ENCODE measurements at regions not wholly inside any gene's neighbourhood (a gene's known extent, or its start where the extent isn't known, plus 50 kb on each side); places are given as distances from the start of the nearest gene placed in this dataset.

DNA sequence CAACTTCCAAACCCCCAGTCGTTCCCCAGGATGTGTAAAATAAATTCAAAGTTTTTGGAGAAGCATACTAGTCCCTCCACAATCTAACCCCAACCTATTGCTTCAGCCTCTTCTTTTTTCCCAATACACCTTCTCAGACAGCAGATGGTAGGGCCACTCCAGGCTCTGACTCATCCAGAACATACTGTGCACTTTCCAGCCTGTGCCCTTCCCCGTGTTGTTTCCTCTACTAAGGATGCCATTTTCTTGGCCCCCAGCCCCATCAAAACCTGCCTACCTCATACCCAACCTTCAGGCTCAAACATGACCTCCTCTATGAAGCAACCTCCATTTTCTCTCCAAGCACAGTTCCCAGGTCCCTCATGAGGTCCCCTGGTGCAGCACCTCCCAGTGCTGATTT lies 669.3 kb downstream of the BCL11A start:
- WGBS, 2 donors: 70 to 74% methylated on average over 2 of the region's 2 CpGs
- Histone ChIP-seq H3K36me3 (replicated peaks in 1 of 2; ENCODE audit: insufficient read depth in 1 of 2, low read depth in 2 of 2) (no peaks in the 10 kb centered on the region), H3K27me3 (no peaks in the 10 kb centered on the region), H3K4me1 (peaks cover 20% of the 10 kb centered on the region), H3K9me3 (no peaks in the 10 kb centered on the region), H3K4me3 (no peak overlapping the region), H3K27ac (no peak overlapping the region)
- DNase-seq (no peak), ATAC-seq (no peak)
- TF ChIP-seq POLR2A (IDR thresholded peaks at IDR 0.05): no peak
- TF ChIP-seq, protein P1, sequence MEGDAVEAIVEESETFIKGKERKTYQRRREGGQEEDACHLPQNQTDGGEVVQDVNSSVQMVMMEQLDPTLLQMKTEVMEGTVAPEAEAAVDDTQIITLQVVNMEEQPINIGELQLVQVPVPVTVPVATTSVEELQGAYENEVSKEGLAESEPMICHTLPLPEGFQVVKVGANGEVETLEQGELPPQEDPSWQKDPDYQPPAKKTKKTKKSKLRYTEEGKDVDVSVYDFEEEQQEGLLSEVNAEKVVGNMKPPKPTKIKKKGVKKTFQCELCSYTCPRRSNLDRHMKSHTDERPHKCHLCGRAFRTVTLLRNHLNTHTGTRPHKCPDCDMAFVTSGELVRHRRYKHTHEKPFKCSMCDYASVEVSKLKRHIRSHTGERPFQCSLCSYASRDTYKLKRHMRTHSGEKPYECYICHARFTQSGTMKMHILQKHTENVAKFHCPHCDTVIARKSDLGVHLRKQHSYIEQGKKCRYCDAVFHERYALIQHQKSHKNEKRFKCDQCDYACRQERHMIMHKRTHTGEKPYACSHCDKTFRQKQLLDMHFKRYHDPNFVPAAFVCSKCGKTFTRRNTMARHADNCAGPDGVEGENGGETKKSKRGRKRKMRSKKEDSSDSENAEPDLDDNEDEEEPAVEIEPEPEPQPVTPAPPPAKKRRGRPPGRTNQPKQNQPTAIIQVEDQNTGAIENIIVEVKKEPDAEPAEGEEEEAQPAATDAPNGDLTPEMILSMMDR (IDR thresholded peaks at IDR 0.05): no peak
- intact Hi-C loops (cut with DNase I): no loop called here

DNA sequence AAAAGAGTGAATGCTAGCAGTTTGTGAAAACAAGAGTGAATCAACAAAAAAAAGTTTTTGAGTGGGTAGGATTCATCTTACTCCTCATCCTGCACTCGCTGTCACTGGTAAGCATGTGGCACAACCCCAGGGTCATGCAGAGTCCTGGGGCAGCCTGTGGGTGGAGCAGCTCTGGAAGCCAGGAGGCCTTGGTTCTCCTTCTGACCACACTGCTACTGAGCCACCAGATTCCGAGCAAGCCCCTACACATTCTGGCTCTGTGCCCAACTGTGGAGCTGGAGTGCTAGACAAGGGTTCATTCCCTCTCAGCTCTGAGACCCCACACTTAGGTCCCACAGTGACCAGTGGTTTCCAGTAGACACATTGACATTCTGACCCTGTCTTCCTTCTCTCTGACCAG lies 670.6 kb downstream of the BCL11A start:
- 91 to 92% methylated on average over 2 of the region's 2 CpGs for WGBS, 2 donors
- Histone ChIP-seq H3K27ac (no peak overlapping the region), H3K4me1 (peaks cover 11% of the 10 kb centered on the region), H3K9me3 (no peaks in the 10 kb centered on the region), H3K27me3 (no peaks in the 10 kb centered on the region), H3K4me3 (no peak overlapping the region), H3K36me3 (replicated peaks in 1 of 2; ENCODE audit: insufficient read depth in 1 of 2, low read depth in 2 of 2) (no peaks in the 10 kb centered on the region)
- ATAC-seq: no peak
- intact Hi-C loops (cut with DNase I): no loop called here
- TF ChIP-seq, protein P1 (IDR thresholded peaks at IDR 0.05): no peak
- no peak for TF ChIP-seq POLR2A (IDR thresholded peaks at IDR 0.05)
- no peak for DNase-seq

DNA sequence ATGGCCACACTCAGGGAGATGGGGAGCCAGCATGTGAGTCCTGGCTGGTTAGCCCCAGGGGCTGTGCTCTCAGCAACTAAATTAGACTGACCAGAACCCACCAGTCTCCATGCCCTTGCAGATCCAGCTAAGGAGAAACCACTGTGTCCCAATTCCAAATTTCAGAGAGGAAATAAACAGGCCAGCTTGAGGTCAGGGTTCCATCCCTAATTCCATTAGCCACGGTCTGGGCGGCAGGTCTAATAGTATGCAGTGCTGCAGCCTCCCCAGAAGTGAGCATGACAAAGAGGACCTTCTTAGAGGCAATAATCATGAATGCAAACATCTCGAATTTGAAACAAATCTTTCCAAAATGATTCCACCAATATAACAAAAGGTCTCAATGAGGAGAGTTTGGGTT lies 671.2 kb downstream of the BCL11A start:
- Histone ChIP-seq H3K27ac (no peak overlapping the region), H3K27me3 (no peaks in the 10 kb centered on the region), H3K9me3 (no peaks in the 10 kb centered on the region), H3K36me3 (replicated peaks in 1 of 2; ENCODE audit: insufficient read depth in 1 of 2, low read depth in 2 of 2) (no peaks in the 10 kb centered on the region), H3K4me1 (peaks cover 5% of the 10 kb centered on the region), H3K4me3 (no peak overlapping the region)
- 76 to 86% methylated on average over 3 of the region's 3 CpGs for WGBS, 2 donors
- TF ChIP-seq POLR2A (IDR thresholded peaks at IDR 0.05): no peak
- TF ChIP-seq, protein P1 (IDR thresholded peaks at IDR 0.05): no peak
- ATAC-seq: no peak
- intact Hi-C loops (cut with DNase I): no loop called here
- DNase-seq: no peak

- no peaks in the 10 kb centered on the region for H3K9me3 ChIP-seq
- DNase-seq (no peak), ATAC-seq (no peak)
- intact Hi-C loops (cut with DNase I): no loop called here
- WGBS, 2 donors: 64 to 85% methylated on average over 1 of the region's 1 CpG
- no peak overlapping the region for H3K4me3 ChIP-seq
- no peaks in the 10 kb centered on the region for H3K27me3 ChIP-seq
- H3K27ac ChIP-seq: no peak overlapping the region
- TF ChIP-seq, protein P1 (IDR thresholded peaks at IDR 0.05): no peak
- TF ChIP-seq POLR2A (IDR thresholded peaks at IDR 0.05): no peak
- H3K36me3 ChIP-seq (replicated peaks in 1 of 2; ENCODE audit: insufficient read depth in 1 of 2, low read depth in 2 of 2): no peaks in the 10 kb centered on the region
- peaks cover 3% of the 10 kb centered on the region for H3K4me1 ChIP-seq
These were observed 672.2 kb downstream of the BCL11A start for GRCh38 chr2:59881218-59881617.

DNA sequence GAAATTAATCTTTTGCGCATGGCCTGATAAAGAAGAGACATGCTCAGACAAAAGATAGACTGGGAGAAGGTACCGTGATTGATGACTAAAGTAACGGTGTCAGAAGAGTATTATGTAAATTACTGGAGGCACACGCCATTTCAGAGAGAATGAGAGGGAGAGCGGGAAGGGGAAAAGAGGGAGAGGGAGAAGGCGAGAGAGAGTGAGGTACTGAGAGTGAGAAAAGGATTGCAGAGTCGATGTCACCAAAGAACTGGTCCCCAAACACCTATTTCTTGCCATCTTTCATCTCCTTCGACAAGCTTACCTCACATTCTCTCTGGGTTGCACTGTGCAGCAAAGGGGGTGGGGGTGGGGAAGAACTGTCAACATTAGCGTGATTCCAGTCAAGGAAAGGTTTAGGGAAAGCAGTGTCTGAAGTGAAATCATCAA lies 673.7 kb downstream of the BCL11A start:
- Histone ChIP-seq H3K4me1 (no peaks in the 10 kb centered on the region), H3K27ac (no peak overlapping the region), H3K4me3 (no peak overlapping the region), H3K9me3 (no peaks in the 10 kb centered on the region), H3K27me3 (no peaks in the 10 kb centered on the region), H3K36me3 (replicated peaks in 1 of 2; ENCODE audit: insufficient read depth in 1 of 2, low read depth in 2 of 2) (no peaks in the 10 kb centered on the region)
- TF ChIP-seq, protein P1 (IDR thresholded peaks at IDR 0.05): no peak
- no peak for TF ChIP-seq POLR2A (IDR thresholded peaks at IDR 0.05)
- WGBS, 2 donors: 80 to 86% methylated on average over 9 of the region's 9 CpGs
- no peak for DNase-seq
- intact Hi-C loops (cut with DNase I): no loop called here
- ATAC-seq: no peak
